HCT116 (cell line): ENCODE measurements at regions not wholly inside any gene's neighbourhood (a gene's known extent, or its start where the extent isn't known, plus 50 kb on each side); places are given as distances from the start of the nearest gene placed in this dataset.

ENCODE experiments used
- ATAC-seq: fragments of 200-7000 bp; cut with Tn5 transposase; 2 replicates; pipeline ENCODE4 v1.9.1; 2020; ENCODE audit warnings: mild to moderate bottlenecking, moderate library complexity
- BruUV-seq: library from RNA; stranded (reverse); fragments of 400-500 nt; replicated peaks from 2 replicates; lab custom pipeline; 2021; lab: Mats Ljungman, UMichigan
- CTCF ChIA-PET: fragments of 300-600 bp; sonication (Branson Sonifier 250); formaldehyde crosslinking; loops from one replicate; lab custom pipeline; 2021; ENCODE audit warnings: antibody characterized with exemption; lab: Charles Lee
- POLR2A ChIA-PET: fragments of 300-600, 350-600 bp; sonication (Branson Sonifier 250); formaldehyde crosslinking; loops from one replicate; lab custom pipeline; 2021; ENCODE audit warnings: antibody characterized with exemption; lab: Charles Lee
- RAD21 ChIA-PET, 2 experiments: fragments of 300-600 bp; sonication (Branson Sonifier 250); formaldehyde crosslinking; loops; one replicate each; lab custom pipeline; 2023; ENCODE audit warnings: low total read pairs in 2 of 2; ENCODE audit not compliant: uncharacterized antibody in 2 of 2, unreplicated experiment in 2 of 2, low non-redundant PET in 1 of 2; lab: Charles Lee
- DNase-seq: peaks from one replicate; pipeline ENCODE4 v3.0.0-alpha.2; 2010; ENCODE audit warnings: low read depth, low spot score
- H2AFZ ChIP-seq: fragments of 200-600 bp; shearing (Covaris generic), sonication (generic); 2 replicates; pipeline ENCODE4 v1.6.1; 2017; ENCODE audit warnings: low read depth, mixed run types, mixed read lengths, antibody characterized with exemption, low read length; ENCODE audit not compliant: poor library complexity, severe bottlenecking
- H3K27ac ChIP-seq: 2 replicates; pipeline ENCODE4 v1.5.1; 2012; ENCODE audit warnings: low read depth, low read length
- H3K27me3 ChIP-seq: fragments of 200-600 bp; sonication (generic); 2 replicates; pipeline ENCODE4 v1.6.1; 2016; ENCODE audit warnings: mixed run types, low read length, mixed read lengths; ENCODE audit not compliant: insufficient read depth
- H3K36me3 ChIP-seq, 2 experiments: fragments of 200-500 bp in 1 of 2; fragments of 200-600 bp in 1 of 2; sonication (Bioruptor generic) in 1 of 2; sonication (generic) in 1 of 2; 2 replicates each; pipeline versions ENCODE4 v1.5.1 to v1.6.1; 2014 to 2016; ENCODE audit warnings: low read length in 2 of 2, inconsistent platforms in 1 of 2, mixed read lengths in 1 of 2, mixed run types in 1 of 2; ENCODE audit not compliant: insufficient read depth in 2 of 2, control insufficient read depth in 1 of 2
- H3K4me1 ChIP-seq, 2 experiments: fragments of 200-600 bp in 1 of 2; sonication (generic) in 1 of 2; 2 replicates each; pipeline versions ENCODE4 v1.5.1 to v1.6.1; 2012 to 2017; ENCODE audit warnings: low read length in 2 of 2, inconsistent platforms in 1 of 2, mild to moderate bottlenecking in 1 of 2, mixed read lengths in 1 of 2, mixed run types in 1 of 2, moderate library complexity in 1 of 2; ENCODE audit not compliant: insufficient read depth in 2 of 2, control insufficient read depth in 1 of 2
- H3K4me2 ChIP-seq: fragments of 200-600 bp; sonication (generic); 2 replicates; pipeline ENCODE4 v1.6.1; 2017; ENCODE audit warnings: mixed run types, low read length, mixed read lengths
- H3K4me3 ChIP-seq, 2 experiments: fragments of 200-600 bp in 1 of 2; sonication (generic) in 1 of 2; replicated peaks in 1 of 2; 2 replicates each; pipeline ENCODE4 v1.5.1; 2011 to 2016; ENCODE audit warnings: low read length in 2 of 2, control low read depth in 1 of 2, low read depth in 1 of 2, mild to moderate bottlenecking in 1 of 2, mixed read lengths in 1 of 2, mixed run types in 1 of 2
- H3K79me2 ChIP-seq: fragments of 200-600 bp; sonication (generic); 2 replicates; pipeline ENCODE4 v1.6.1; 2017; ENCODE audit warnings: mild to moderate bottlenecking, mixed run types, low read length, moderate library complexity, mixed read lengths; ENCODE audit not compliant: insufficient read depth
- H3K9ac ChIP-seq: fragments of 200-600 bp; sonication (generic); 2 replicates; pipeline ENCODE4 v1.6.1; 2016; ENCODE audit warnings: low read length, mixed read lengths
- H3K9me2 ChIP-seq: fragments of 200-600 bp; sonication (generic), shearing (Covaris generic); 2 replicates; pipeline ENCODE4 v1.6.1; 2017; ENCODE audit warnings: mixed run types, mild to moderate bottlenecking, moderate library complexity; ENCODE audit not compliant: insufficient read depth
- H3K9me3 ChIP-seq, 2 experiments: fragments of 200-500 bp in 1 of 2; fragments of 200-600 bp in 1 of 2; sonication (Bioruptor generic) in 1 of 2; sonication (generic) in 1 of 2; 2 replicates each; pipeline ENCODE4 v1.6.1; 2014 to 2017; ENCODE audit warnings: low read length in 2 of 2, mixed read lengths in 2 of 2, inconsistent platforms in 1 of 2, low read depth in 1 of 2, mild to moderate bottlenecking in 1 of 2, mixed run types in 1 of 2, moderate library complexity in 1 of 2; ENCODE audit not compliant: control insufficient read depth in 1 of 2, insufficient read depth in 1 of 2
- H4K20me1 ChIP-seq: fragments of 200-600 bp; sonication (generic), shearing (Covaris generic); 2 replicates; pipeline ENCODE4 v1.6.1; 2017; ENCODE audit warnings: mixed run types, mild to moderate bottlenecking, moderate library complexity; ENCODE audit not compliant: insufficient read depth
- ATF3 ChIP-seq: IDR thresholded peaks from 2 replicates; pipeline ENCODE4 v1.6.1; 2012
- CEBPB ChIP-seq: IDR thresholded peaks from 2 replicates; pipeline ENCODE4 v1.6.1; 2012; ENCODE audit warnings: low read depth
- CTCF ChIP-seq, 3 experiments: fragments of 200-600 bp in 1 of 3; sonication (generic) in 1 of 3; IDR thresholded peaks in 2 of 3; conservative IDR thresholded peaks in 1 of 3; 2 replicates each; pipeline ENCODE4 v1.5.1; 2012 to 2017; ENCODE audit warnings: low read depth in 2 of 3, low read length in 2 of 3, antibody characterized with exemption in 1 of 3, borderline replicate concordance in 1 of 3, control low read depth in 1 of 3, mild to moderate bottlenecking in 1 of 3, mixed read lengths in 1 of 3, mixed run types in 1 of 3, moderate library complexity in 1 of 3; ENCODE audit not compliant: insufficient read depth in 1 of 3
- EGR1 ChIP-seq: IDR thresholded peaks from 2 replicates; pipeline ENCODE4 v1.6.1; 2012; ENCODE audit warnings: low read depth
- ELF1 ChIP-seq: IDR thresholded peaks from 2 replicates; pipeline ENCODE4 v1.6.1; 2012; ENCODE audit warnings: low read depth, borderline replicate concordance
- EZH2 ChIP-seq: fragments of 200-600 bp; sonication (generic); IDR thresholded peaks from 2 replicates; pipeline ENCODE4 v1.6.1; 2017; ENCODE audit warnings: antibody characterized with exemption, mixed run types
- EZH2phosphoT487 ChIP-seq: fragments of 200-600 bp; IDR thresholded peaks from 2 replicates; pipeline ENCODE4 v1.6.1; 2018; ENCODE audit warnings: antibody characterized with exemption, borderline replicate concordance
- FOSL1 ChIP-seq: IDR thresholded peaks from 2 replicates; pipeline ENCODE4 v1.6.1; 2012; ENCODE audit warnings: low read depth
- JUND ChIP-seq: IDR thresholded peaks from 2 replicates; pipeline ENCODE4 v1.6.1; 2012
- MAX ChIP-seq: IDR thresholded peaks from 2 replicates; pipeline ENCODE4 v1.6.1; 2012
- POLR2A ChIP-seq: IDR thresholded peaks from 2 replicates; pipeline ENCODE4 v1.7.0; 2011; ENCODE audit warnings: borderline replicate concordance; ENCODE audit not compliant: insufficient read depth, insufficient read length; ENCODE audit errors: extremely low read depth
- POLR2AphosphoS5 ChIP-seq: IDR thresholded peaks from 2 replicates; pipeline ENCODE4 v1.6.1; 2011; ENCODE audit warnings: mild to moderate bottlenecking, low read depth, low read length, moderate library complexity
- RAD21 ChIP-seq: IDR thresholded peaks from 2 replicates; pipeline ENCODE4 v1.6.1; 2012; ENCODE audit warnings: low read depth, mild to moderate bottlenecking
- REST ChIP-seq: IDR thresholded peaks from 2 replicates; pipeline ENCODE4 v1.6.1; 2012; ENCODE audit warnings: low read depth
- SIN3A ChIP-seq: IDR thresholded peaks from 2 replicates; pipeline ENCODE4 v1.6.1; 2012; ENCODE audit warnings: low read depth
- SP1 ChIP-seq: IDR thresholded peaks from 2 replicates; pipeline ENCODE4 v1.6.1; 2012; ENCODE audit warnings: low read depth
- SRF ChIP-seq: IDR thresholded peaks from 2 replicates; pipeline ENCODE4 v1.6.1; 2012; ENCODE audit warnings: low read depth
- TCF7L2 ChIP-seq: IDR thresholded peaks from 2 replicates; pipeline ENCODE4 v1.7.0; 2011; ENCODE audit warnings: borderline replicate concordance, inconsistent platforms; ENCODE audit not compliant: insufficient read depth, insufficient read length; ENCODE audit errors: extremely low read depth
- ZFX ChIP-seq: fragments of 450-650 bp; IDR thresholded peaks from 2 replicates; pipeline ENCODE4 v1.6.1; 2017
- ZNF274 ChIP-seq: fragments of 200-500 bp; sonication (Bioruptor generic); IDR thresholded peaks from 2 replicates; pipeline ENCODE4 v1.6.1; 2014; ENCODE audit warnings: mild to moderate bottlenecking, low read depth, low read length, inconsistent platforms
- intact Hi-C: fragments of 100-400 bp; cut with micrococcal nuclease; formaldehyde crosslinking; loops from 2 replicates; pipeline ENCODE4 v1.10.0; 2022

- Histone ChIP-seq H4K20me1 (no peaks in the 10 kb centered on the region), H3K27me3 (no peaks in the 10 kb centered on the region), H3K27ac (no peak overlapping the region), H2AFZ (no peak overlapping the region), H3K9me2 (no peaks in the 10 kb centered on the region), H3K9me3 (peaks cover 7 to 15% of the 10 kb centered on the region in 2 experiments; a peak in 2 of 4 replicates), H3K9ac (no peak overlapping the region), H3K4me3 (no peak overlapping the region), H3K4me2 (no peak overlapping the region), H3K36me3 (no peaks in the 10 kb centered on the region), H3K4me1 (no peaks in the 10 kb centered on the region), H3K79me2 (no peaks in the 10 kb centered on the region)
- RAD21 ChIA-PET, result no interaction called here
- POLR2A ChIA-PET, result no interaction called here
- CTCF ChIA-PET, result no interaction called here
- intact Hi-C loops, result no loop called here
- TF ChIP-seq TCF7L2, result no peak
- TF ChIP-seq RAD21, result no peak
- TF ChIP-seq CEBPB, result no peak
- TF ChIP-seq ZFX, result no peak
- no peak for TF ChIP-seq FOSL1
- TF ChIP-seq REST, result no peak
- no peak for TF ChIP-seq EZH2phosphoT487
- TF ChIP-seq SRF, result no peak
- no peak for TF ChIP-seq JUND
- no peak for TF ChIP-seq EZH2
- TF ChIP-seq POLR2A, result no peak
- TF ChIP-seq EGR1, result no peak
- TF ChIP-seq SP1, result no peak
- TF ChIP-seq CTCF (IDR thresholded peaks at IDR 0.05 in 2 of 3, conservative IDR thresholded peaks at IDR 0.05 in 1 of 3; ENCODE audit: borderline replicate concordance in 1 of 3, insufficient read depth in 1 of 3, low read depth in 2 of 3, low read length in 2 of 3), result no peak
- no peak for TF ChIP-seq POLR2AphosphoS5
- TF ChIP-seq ZNF274, result no peak
- TF ChIP-seq MAX, result no peak
- no peak for TF ChIP-seq ATF3
- no peak for TF ChIP-seq ELF1
- no peak for TF ChIP-seq SIN3A
- BruUV-seq, result no TSS peak
- no peak for ATAC-seq
- no peak for DNase-seq
Measured at GRCh38 chr3:3699407-3699806, 99.8 kb upstream of the LRRN1 start.
